Globus pallidus (tissue), 1 donor: ENCODE measurements at regions not wholly inside any gene's neighbourhood (a gene's known extent, or its start where the extent isn't known, plus 50 kb on each side); places are given as distances from the start of the nearest gene placed in this dataset.

ENCODE experiments used
- DNase-seq: peaks from one replicate; pipeline ENCODE4 v3.0.0-alpha.2; 2015; ENCODE audit warnings: low spot score

DNA sequence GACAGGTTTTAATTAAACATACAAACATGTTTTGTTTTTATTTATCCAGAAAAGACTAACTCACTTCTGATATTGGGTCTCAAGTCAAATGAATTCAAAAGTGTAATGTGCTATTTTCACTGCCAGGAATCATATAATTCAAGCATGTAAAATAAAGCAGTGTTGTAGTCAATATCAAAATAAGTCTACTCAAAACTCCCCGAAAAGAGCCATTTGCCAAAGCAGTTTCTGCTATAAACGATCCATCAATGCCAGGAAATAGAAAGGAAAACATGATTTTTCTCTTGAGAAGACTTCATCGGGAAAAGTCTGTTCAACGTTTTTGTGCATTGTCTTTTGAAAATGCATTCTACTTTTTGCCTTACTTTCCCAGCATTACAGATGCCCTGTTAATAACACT lies 633.3 kb downstream of the FAT4 start:
- DNase-seq, result no peak

GRCh38 chr4:125951261-125951887 lies 636.6 kb downstream of the FAT4 start:
- peak; percentile 52 for DNase-seq

- no peak for DNase-seq
These were observed 637.9 kb downstream of the FAT4 start for GRCh38 chr4:125952631-125953030.

DNA sequence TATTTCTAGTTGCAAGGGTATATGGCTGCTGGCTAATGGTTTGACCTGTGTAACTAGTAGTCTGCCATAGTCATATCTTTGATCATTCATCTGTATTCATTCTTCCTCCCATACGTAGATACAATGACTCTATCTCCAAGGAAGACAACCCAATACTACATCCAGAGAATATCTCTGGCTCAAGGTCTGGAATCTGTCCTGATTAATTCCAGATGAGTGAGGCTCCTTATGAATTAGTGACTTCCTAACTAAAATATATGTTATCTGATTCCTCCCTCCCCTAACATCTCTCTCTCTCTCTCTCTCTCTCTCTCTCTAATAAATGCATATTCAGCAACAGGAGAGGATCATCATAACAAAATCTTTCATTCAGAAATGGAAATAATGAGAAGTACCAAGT lies 641.5 kb downstream of the FAT4 start:
- DNase-seq, result no peak

GRCh38 chr4:125958519-125958918 lies 643.8 kb downstream of the FAT4 start:
- no peak for DNase-seq

- no peak for DNase-seq
These were observed 646.9 kb downstream of the FAT4 start for GRCh38 chr4:125961626-125962025.

DNA sequence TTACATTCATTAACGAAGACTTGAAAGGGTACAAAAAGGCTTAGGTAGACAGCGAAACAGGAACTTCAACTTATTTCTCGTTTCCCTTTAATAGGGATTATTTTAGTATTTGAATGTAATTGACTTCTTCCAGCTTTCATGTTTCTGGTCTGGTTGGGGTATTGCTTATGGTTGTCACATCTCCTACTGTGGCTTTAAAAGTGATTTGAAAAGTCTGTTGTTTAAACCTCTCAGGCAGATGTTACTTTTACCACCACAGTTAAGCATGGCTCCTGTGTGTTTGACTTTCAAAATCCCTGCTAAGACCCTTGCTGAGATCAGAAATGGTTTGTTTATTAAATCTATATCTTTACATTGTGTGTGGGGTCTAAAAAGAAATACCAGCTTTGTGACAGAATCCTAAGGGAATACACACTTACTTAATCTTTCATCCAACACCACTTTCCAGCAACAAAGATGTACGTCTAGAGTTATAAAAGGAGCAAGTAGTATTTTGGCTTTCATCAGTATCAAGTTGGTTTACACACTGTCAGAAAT lies 661.2 kb downstream of the FAT4 start:
- DNase-seq, result no peak

- no peak for DNase-seq
These were observed 665.2 kb downstream of the FAT4 start for GRCh38 chr4:125979950-125980349.

DNA sequence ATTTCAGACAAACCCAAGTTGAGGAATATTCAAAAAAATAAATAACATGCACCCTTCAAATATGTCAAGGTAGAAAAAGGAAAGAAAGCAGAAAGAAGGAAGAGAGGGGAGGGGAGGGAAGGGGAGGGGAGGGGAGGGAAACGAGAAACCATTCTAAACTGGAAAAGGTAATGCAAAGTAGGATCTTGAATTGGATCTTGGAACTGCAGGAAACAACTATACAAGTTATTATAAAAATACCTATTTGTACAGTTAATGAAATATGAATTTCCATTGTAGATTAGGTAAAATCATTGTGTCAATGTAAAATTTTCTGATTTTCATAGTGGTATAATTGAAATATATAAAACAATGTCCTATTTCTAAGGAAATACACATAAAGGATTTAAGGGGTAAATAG lies 668.4 kb downstream of the FAT4 start:
- no peak for DNase-seq

GRCh38 chr4:125985856-125986255 lies 671.1 kb downstream of the FAT4 start:
- no peak for DNase-seq

DNA sequence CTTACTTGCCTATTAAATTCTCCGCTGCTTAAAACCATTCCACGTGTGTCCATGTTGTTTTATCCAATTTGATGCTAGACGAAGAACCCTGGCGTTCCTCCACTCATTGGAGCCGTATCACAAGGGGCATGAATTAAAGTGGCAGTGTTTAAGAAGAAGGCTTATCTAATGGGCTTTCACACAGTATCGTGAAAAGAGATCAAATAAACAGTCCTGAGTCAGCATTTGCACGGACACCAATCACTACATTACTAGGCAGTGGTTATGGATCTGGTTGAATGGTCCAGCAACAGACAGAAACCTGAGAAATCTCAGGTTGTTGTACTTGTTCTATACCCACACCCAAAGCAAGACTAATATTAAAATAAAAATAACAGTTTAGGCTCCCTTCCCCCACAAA lies 671.6 kb downstream of the FAT4 start:
- no peak for DNase-seq

- no peak for DNase-seq
These were observed 673.7 kb downstream of the FAT4 start for GRCh38 chr4:125988464-125988863.

DNA sequence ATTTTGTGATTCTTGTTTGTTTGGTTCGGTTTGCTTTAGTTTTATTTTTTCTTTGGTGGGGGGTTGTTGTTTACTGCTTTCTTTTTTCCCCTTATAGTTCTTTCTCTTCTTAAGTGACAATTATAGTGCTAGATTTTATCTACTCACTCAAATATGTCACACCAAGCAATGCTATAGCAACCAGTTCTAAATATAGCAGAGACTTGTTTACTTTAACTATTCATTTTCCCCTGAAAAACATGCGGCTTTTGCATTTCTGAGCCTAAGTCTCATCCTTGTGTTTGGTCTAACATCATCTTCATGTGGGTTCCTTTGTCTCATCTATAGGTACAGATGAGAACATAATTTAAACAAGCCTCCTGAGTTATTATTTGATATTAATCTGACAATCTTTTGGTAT lies 676.6 kb downstream of the FAT4 start:
- no peak for DNase-seq

DNA sequence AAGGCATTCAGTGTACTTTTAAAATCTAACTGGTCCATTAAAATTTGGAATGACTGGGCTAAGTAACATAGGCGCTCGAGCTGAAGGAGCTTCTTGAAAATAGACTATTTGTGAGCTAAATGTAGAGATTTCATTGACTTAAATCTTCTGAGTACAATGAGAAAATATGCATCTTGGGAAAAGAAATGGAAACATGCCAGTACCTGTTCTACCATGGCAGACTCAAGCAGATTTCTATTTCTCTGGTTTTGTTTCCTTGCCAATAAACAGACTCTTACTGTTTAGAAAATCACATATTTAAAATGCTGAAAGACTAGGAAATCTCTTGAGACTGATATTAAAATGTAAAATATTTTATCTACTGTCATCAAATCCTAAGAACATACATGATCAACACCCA lies 678.1 kb downstream of the FAT4 start:
- DNase-seq, result no peak

GRCh38 chr4:125994024-125994423 lies 679.3 kb downstream of the FAT4 start:
- DNase-seq, result no peak

DNA sequence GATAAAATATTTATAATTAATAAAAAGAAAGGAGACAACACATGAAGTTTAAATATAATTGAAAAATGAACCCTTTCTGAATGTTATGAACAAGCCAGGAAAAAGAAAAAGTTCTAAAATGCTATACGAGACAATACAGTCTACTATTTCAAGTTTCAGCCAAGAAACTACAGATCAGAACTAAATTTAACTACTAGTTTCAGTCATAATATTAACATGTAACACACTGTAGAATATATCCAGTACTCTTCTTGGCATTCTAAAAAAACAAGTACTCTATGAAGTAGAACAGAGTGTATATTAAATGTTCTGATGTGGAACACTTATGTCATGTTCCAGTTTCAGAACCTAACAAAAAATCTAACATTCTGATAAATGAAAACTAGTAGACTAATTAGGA lies 679.7 kb downstream of the FAT4 start:
- DNase-seq, result no peak

GRCh38 chr4:126004941-126005340 lies 690.2 kb downstream of the FAT4 start:
- DNase-seq, result no peak

DNA sequence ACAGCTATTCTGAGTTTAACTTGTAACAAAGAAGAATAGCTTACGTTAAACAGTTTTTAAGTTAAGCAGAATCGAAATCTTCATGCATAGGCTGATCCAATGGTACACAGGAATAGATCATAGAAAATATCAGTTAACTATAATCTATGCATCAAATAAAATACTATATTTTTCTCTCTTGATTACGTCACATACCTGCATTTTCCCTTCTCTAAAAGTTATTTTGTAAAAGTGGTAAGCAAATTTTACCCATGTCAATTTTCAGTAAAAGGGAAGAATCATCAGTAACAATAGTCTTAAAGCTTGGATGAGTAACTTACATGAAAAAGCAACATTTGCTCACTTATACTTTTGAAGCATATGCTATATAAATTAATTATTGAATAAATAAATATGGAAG lies 692.4 kb downstream of the FAT4 start:
- DNase-seq, result no peak

- no peak for DNase-seq
These were observed 698.0 kb downstream of the FAT4 start for GRCh38 chr4:126012691-126013290.

GRCh38 chr4:126018274-126018673 lies 703.5 kb downstream of the FAT4 start:
- no peak for DNase-seq

DNA sequence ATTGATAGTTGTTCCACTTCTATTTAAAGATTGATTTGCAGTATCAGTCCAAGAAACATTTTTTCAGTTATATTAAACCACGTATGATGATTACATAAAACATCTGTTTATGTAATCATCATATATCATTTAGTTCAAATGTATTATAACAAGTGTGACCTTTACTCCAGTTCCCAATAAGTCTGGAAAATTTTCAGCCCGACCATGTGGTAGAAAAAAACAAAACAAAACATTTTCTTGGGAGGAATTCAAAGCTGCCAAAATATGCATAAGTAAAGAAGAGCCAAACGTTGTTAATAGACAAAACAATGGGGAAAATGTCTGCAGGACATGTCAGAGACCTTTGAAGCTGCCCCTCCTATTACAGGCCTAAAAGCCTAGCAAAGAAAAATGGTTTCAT lies 709.1 kb downstream of the FAT4 start:
- no peak for DNase-seq

DNA sequence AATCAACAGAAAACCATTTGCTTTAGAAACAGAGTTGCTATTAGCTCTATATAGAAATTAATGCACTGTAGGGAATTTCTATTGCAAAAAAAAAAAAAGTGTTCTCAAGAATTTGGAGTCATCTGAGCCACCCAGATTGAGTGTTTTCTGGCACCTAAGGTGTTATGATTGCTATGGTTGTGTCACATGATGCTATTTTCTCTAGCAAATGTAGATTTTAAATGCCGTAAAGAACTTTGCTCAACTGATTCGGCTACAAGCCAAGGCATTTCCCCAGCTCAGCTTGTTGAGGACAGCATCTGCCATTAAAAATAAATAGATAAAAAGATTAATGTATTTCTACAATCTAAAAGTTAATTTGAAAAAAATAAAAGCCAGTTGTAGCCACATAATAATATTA lies 712.8 kb downstream of the FAT4 start:
- DNase-seq, result no peak

DNA sequence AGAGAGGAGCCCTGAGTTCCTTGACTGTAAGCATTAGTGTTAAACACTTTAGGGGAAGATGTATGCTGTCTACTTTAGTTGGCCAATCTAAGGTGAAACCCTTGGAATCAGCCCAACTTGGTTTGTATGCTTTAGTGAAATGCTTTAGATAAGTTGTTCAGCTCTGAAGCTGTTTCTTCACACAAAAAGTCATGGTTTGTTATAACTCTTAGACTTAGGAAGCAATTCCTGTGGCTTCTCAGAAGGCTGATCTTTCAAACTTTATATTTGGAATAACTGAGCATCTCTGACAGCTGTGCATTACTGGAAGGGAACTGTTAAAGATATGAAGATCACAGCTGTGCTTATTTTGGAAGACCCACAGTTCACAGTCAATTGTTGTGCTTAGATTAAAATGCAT lies 714.1 kb downstream of the FAT4 start:
- no peak for DNase-seq

GRCh38 chr4:126037231-126037630 lies 722.5 kb downstream of the FAT4 start:
- DNase-seq, result no peak
